22Rv1 (cell line): ENCODE measurements at regions not wholly inside any gene's neighbourhood (a gene's known extent, or its start where the extent isn't known, plus 50 kb on each side); places are given as distances from the start of the nearest gene placed in this dataset.

Experiments
- CTCF ChIP-seq: fragments of 450-650 bp; IDR thresholded peaks from 2 replicates; pipeline ENCODE4 v1.5.1; 2017; ENCODE audit warnings: mild to moderate bottlenecking
- ZFX ChIP-seq: fragments of 450-650 bp; IDR thresholded peaks from 2 replicates; pipeline ENCODE4 v1.6.1; 2017; ENCODE audit warnings: antibody characterized with exemption, borderline replicate concordance

GRCh38 chr9:27856054-27856453 is 282.8 kb upstream of the C9orf72 start:
- TF ChIP-seq CTCF, result no peak
- TF ChIP-seq ZFX, result no peak
